ENCODE measurements at regions not wholly inside any gene's neighbourhood (a gene's known extent, or its start where the extent isn't known, plus 50 kb on each side); places are given as distances from the start of the nearest gene placed in this dataset.

- TF ChIP-seq CTCF (IDR thresholded peaks at IDR 0.05; ENCODE audit: extremely low read depth in 1 of 2, insufficient read depth in 1 of 2, low read depth in 1 of 2, low read length in 2 of 2) (no peak), MAX (IDR thresholded peaks at IDR 0.05; ENCODE audit: insufficient read depth, insufficient read length) (no peak), POLR2A (IDR thresholded peaks at IDR 0.05; ENCODE audit: low read depth, low read length) (no peak), FOS (IDR thresholded peaks at IDR 0.05; ENCODE audit: borderline replicate concordance, insufficient read depth, low read length) (no peak), POLR2AphosphoS5 (IDR thresholded peaks at IDR 0.05; ENCODE audit: insufficient read depth, low read depth, low read length) (no peak), JUN (IDR thresholded peaks at IDR 0.05; ENCODE audit: borderline replicate concordance, insufficient read depth, insufficient read length, low read depth) (no peak), GATA2 (IDR thresholded peaks at IDR 0.05; ENCODE audit: insufficient read depth, insufficient read length, low read depth, low read length) (no peak), EZH2 (IDR thresholded peaks at IDR 0.05; ENCODE audit: borderline replicate concordance, low read depth, low read length, severe bottlenecking) (no peak), MYC (IDR thresholded peaks at IDR 0.05; ENCODE audit: low read depth, low read length) (no peak)
Observed at GRCh38 chr1:232184561-232185530, 445.1 kb downstream of the SIPA1L2 start.

Measured in endothelial cell of umbilical vein (primary cell).